Mucosa of descending colon (tissue), 3 donors: ENCODE measurements at regions not wholly inside any gene's neighbourhood (a gene's known extent, or its start where the extent isn't known, plus 50 kb on each side); places are given as distances from the start of the nearest gene placed in this dataset.

Experiments used
- ATAC-seq: fragments of 200-7000 bp; cut with Tn5 transposase; one replicate; pipeline ENCODE4 v1.9.1; 2020; ENCODE audit warnings: mild to moderate bottlenecking, moderate library complexity
- DNase-seq, 3 donors: peaks; one replicate each; pipeline ENCODE4 v3.0.0-alpha.2; 2020
- H3K36me3 ChIP-seq: fragments of 200-600 bp; one replicate; pipeline ENCODE4 v1.8.0; 2021; ENCODE audit warnings: low read depth, mild to moderate bottlenecking
- H3K4me1 ChIP-seq: fragments of 200-600 bp; one replicate; pipeline ENCODE4 v1.8.0; 2021; ENCODE audit warnings: low read depth, mild to moderate bottlenecking
- H3K4me3 ChIP-seq: fragments of 200-600 bp; one replicate; pipeline ENCODE4 v1.8.0; 2021; ENCODE audit warnings: mild to moderate bottlenecking
- H3K9me3 ChIP-seq: fragments of 200-600 bp; one replicate; pipeline ENCODE4 v1.8.0; 2021; ENCODE audit warnings: mild to moderate bottlenecking
- intact Hi-C, 2 donors: fragments of 100-400 bp; cut with DNase I in 1 of 2; cut with micrococcal nuclease in 1 of 2; formaldehyde crosslinking; loops; one replicate each; pipeline versions ENCODE4 v1.11.0 to v1.11.1; 2022; cut with DNase I, micrococcal nuclease
- TF ChIP-seq, protein P1 (sequence below): fragments of 200-600 bp; IDR thresholded peaks from one replicate; pipeline ENCODE4 v1.8.0; 2022; ENCODE audit warnings: antibody characterized with exemption, mild to moderate bottlenecking
- donor health status: DM: no; HTN: no; CAD: no; lungs with moderate emphysema.
- donor health status: DM: no; HTN: no; CAD: no.
- donor health status: DM: no; HTN: yes; CAD: no.

DNA sequence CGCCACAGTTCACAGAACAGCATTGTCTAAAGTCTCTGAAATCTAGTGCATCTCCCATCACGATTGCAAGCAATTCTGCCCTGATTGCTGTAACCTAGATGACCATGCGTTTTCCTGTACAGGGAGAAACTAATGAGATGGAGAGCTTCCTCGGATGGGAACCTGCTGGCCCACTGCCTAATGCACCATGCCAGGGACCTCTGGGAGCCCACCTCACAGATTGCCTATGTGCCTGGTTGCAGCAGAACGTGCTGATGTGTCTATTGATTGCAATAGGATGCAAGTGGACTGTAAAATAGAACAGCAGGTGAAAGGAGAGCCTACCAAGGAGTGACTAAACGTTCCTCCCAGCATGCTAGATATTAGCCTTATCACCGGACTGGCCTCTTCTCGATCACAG lies 141.0 kb upstream of the RAB12 start:
- Histone ChIP-seq H3K4me1 (no peaks in the 10 kb centered on the region), H3K36me3 (no peaks in the 10 kb centered on the region), H3K4me3 (no peak overlapping the region), H3K9me3 (no peaks in the 10 kb centered on the region)
- intact Hi-C loops = no loop called here
- ATAC-seq (no peak), DNase-seq (no peak)
- TF ChIP-seq, protein P1, sequence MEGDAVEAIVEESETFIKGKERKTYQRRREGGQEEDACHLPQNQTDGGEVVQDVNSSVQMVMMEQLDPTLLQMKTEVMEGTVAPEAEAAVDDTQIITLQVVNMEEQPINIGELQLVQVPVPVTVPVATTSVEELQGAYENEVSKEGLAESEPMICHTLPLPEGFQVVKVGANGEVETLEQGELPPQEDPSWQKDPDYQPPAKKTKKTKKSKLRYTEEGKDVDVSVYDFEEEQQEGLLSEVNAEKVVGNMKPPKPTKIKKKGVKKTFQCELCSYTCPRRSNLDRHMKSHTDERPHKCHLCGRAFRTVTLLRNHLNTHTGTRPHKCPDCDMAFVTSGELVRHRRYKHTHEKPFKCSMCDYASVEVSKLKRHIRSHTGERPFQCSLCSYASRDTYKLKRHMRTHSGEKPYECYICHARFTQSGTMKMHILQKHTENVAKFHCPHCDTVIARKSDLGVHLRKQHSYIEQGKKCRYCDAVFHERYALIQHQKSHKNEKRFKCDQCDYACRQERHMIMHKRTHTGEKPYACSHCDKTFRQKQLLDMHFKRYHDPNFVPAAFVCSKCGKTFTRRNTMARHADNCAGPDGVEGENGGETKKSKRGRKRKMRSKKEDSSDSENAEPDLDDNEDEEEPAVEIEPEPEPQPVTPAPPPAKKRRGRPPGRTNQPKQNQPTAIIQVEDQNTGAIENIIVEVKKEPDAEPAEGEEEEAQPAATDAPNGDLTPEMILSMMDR = no peak

DNA sequence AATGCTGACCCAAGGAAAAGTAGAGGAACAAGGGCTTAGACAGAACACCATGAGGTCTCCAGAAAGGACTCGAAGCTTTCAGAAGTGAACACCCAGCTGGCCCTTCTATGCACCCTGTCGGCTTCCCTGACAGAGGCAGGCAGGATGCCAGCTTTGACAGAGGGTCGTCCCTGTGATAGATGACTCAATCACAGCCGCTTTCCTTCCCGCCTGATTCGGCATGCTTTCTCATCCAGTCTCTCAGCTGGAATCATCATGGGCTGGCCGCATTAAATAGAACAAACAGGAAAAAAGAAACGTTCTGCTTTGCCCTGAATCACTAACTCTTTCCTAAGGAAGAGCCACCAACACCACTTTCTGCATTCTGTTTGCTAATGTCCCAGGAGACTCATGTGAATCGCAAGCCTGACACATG lies 140.3 kb upstream of the RAB12 start:
- intact Hi-C loops = no loop called here
- ATAC-seq = no peak
- H3K36me3 ChIP-seq = no peaks in the 10 kb centered on the region
- H3K9me3 ChIP-seq = no peaks in the 10 kb centered on the region
- H3K4me1 ChIP-seq = no peaks in the 10 kb centered on the region
- DNase-seq = no peak
- H3K4me3 ChIP-seq = no peak overlapping the region
- TF ChIP-seq, protein P1 = no peak

DNA sequence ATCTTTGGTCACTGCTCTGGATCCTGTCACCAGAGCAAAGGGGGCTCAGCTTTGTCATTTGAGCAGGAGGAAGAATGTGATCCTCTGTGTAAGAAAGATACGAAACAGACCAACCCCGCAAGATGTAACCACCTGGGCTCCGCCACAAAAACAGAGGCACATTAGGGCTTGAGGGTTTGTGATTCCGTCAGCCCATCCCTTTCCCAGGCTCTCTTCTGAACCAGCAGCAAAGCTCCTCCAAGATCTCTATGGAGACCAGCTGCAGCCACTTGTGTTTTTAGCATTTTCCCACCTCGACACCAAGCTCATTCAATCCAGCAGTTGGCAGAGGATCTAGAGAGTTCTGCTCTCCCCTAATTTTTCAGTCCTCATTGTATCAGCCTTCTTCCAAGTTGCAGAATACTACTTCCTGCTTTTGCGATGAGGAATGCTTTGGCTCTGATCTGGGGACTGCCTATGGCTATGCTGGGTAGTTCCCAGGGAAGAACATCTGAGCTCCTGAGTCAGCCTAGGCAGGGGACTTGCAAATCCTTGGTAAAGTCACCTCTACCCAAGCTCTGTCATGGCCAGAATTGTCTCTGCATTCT lies 139.6 kb upstream of the RAB12 start:
- intact Hi-C loops = no loop called here
- TF ChIP-seq, protein P1 = no peak
- H3K36me3 ChIP-seq = no peaks in the 10 kb centered on the region
- H3K9me3 ChIP-seq = no peaks in the 10 kb centered on the region
- H3K4me1 ChIP-seq = no peaks in the 10 kb centered on the region
- H3K4me3 ChIP-seq = no peak overlapping the region
- DNase-seq = no peak
- ATAC-seq = no peak

DNA sequence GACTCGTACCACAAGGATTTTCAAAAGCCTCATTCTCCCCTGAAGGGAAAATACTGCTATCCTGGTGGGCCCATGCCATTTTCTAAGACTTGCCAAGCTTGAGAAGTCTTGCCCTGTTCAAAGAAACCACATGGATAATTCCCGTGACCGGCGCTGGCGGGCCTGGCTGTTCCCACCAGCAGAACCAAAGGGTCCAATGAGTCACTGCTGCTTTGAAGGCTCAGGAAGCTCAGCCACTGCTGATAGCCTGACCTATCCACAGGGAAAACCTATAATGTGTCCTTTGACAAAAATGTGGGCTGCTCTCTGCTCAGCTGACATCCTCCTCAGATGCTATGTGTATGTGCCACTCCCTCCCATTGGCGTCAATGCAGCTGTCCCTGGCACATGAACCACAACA lies 137.9 kb upstream of the RAB12 start:
- ATAC-seq (no peak), DNase-seq (no peak)
- H3K4me1 ChIP-seq = no peaks in the 10 kb centered on the region
- intact Hi-C loops = no loop called here
- no peaks in the 10 kb centered on the region for H3K36me3 ChIP-seq
- TF ChIP-seq, protein P1 = no peak
- H3K9me3 ChIP-seq = no peaks in the 10 kb centered on the region
- H3K4me3 ChIP-seq = no peak overlapping the region

DNA sequence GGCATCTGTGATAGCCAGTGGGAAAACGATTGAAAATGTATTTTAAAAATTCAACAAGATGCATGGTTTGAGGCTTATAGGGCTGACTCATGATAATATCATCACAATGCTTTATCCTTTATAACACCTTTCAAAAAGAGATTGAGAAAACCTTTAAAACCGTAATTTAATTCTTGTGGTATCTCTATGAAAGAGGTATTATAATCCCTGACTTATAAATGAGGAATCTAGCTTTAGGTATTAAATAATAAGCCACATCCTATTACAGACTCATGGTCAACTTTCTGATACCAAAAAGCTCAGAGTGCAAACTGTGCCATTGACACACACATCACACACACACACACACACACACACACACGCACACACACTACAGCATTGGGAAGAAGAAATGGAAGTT lies 134.6 kb upstream of the RAB12 start:
- Histone ChIP-seq H3K36me3 (no peaks in the 10 kb centered on the region), H3K9me3 (no peaks in the 10 kb centered on the region), H3K4me1 (no peaks in the 10 kb centered on the region), H3K4me3 (no peak overlapping the region)
- DNase-seq (no peak), ATAC-seq (no peak)
- TF ChIP-seq, protein P1 = no peak
- intact Hi-C loops = no loop called here

DNA sequence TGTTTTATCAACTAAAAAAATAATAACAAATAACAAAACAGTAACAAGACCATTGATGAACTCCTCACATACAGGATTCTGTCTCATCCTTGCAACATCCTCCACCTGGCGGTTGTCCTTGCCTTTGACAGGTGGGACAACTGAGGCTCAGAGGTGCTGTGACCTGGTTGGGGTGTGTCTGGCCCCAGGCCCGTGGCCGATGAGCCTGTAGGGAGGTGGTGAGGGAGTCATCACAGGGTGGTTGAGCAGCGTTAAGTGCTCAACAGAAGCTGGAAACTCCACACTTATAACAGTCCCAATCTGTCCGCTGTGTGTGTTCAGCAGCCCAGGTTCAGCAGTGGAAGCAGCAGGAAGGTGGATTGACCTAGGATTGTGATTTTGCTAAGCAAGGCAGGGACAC lies 131.6 kb upstream of the RAB12 start:
- no peak for DNase-seq
- Histone ChIP-seq H3K9me3 (no peaks in the 10 kb centered on the region), H3K36me3 (no peaks in the 10 kb centered on the region), H3K4me1 (no peaks in the 10 kb centered on the region), H3K4me3 (no peak overlapping the region)
- intact Hi-C loops = no loop called here
- no peak for ATAC-seq
- TF ChIP-seq, protein P1 = no peak
